ENCODE measurements at regions not wholly inside any gene's neighbourhood (a gene's known extent, or its start where the extent isn't known, plus 50 kb on each side); places are given as distances from the start of the nearest gene placed in this dataset.

DNA sequence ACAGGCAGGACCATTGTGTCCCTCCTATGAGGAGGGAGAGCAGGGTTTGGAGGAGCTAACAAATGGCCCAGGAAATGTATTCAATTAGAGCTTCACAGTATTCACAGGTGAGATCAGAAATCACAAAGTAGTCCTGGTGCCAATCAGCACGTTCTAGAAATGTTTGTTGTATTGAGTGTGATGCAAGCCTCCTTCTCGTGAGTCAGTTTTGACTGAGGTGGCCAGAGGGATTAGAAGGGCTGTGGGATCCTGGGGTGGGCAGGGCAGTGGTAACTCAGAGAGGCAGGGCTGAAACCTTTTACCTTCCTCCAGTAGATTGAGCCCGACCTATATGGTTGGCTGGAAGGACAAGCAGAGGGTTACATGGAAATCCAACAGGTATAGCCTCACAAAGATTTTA is 95.0 kb downstream of the BOD1L2 start:
- intact Hi-C loops (cut with DNase I): no loop called here
- DNase-seq (ENCODE audit: low spot score): no peak

- DNase-seq (ENCODE audit: low spot score): no peak
- intact Hi-C loops (cut with DNase I): no loop called here
Measured at GRCh38 chr18:57242285-57242684, 95.4 kb downstream of the BOD1L2 start.

DNA sequence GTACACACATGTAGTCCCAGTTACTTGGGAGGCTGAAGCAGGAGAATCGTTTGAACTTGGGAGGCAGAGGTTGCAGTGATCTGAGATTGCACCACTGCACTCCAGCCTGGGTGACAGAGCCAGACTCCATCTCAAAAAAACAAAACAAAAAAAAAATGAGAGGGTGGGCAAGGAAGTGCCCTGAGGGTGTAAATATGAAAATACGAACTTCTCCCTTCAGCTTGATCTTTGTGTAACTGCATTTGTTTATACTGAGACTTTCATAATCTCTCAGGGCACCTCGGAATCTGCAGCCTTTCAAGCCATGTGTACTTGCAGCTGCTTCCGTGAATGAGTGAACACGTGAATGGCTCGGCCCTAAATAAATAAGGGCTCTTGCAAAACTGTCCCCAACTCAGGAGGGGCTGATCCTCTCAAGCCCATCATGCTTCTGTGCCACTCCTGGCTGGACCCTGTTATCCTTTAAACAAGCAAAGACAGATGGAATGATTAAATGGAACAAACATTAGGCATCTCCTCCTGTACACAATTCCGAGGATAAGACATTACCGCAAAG is 96.8 kb downstream of the BOD1L2 start:
- intact Hi-C loops (cut with DNase I): no loop called here
- DNase-seq (ENCODE audit: low spot score): no peak

- intact Hi-C loops (cut with DNase I): no loop called here
- no peak for DNase-seq (ENCODE audit: low spot score)
Measured at GRCh38 chr18:57249179-57249578, 102.3 kb downstream of the BOD1L2 start.

- no peak for DNase-seq (ENCODE audit: low spot score)
- intact Hi-C loops (cut with DNase I): no loop called here
Measured at GRCh38 chr18:57249883-57250282, 102.5 kb upstream of the ST8SIA3 start.

GRCh38 chr18:57251747-57252146 is 100.6 kb upstream of the ST8SIA3 start:
- intact Hi-C loops (cut with DNase I): no loop called here
- no peak for DNase-seq (ENCODE audit: low spot score)

DNA sequence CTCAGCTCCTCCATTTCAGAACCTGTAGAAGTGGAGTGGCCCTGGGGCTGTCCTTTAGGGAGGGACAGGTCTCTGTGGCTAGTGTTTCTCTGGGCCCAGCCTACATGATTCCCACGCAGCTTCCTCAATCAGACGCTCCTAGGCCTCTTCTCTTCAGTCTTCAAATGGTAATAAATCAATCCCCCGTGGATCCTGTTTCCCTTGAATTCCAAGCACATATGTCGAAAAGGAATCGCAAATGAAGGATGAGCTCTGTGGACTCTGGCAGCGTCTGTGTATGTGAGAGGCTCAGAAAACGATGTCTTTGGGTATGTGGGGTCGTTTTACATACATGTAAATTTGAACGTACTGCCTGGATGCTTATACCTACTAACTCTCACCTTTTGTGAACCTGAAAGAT is 98.5 kb upstream of the ST8SIA3 start:
- DNase-seq (ENCODE audit: low spot score): no peak
- intact Hi-C loops (cut with DNase I): no loop called here

DNA sequence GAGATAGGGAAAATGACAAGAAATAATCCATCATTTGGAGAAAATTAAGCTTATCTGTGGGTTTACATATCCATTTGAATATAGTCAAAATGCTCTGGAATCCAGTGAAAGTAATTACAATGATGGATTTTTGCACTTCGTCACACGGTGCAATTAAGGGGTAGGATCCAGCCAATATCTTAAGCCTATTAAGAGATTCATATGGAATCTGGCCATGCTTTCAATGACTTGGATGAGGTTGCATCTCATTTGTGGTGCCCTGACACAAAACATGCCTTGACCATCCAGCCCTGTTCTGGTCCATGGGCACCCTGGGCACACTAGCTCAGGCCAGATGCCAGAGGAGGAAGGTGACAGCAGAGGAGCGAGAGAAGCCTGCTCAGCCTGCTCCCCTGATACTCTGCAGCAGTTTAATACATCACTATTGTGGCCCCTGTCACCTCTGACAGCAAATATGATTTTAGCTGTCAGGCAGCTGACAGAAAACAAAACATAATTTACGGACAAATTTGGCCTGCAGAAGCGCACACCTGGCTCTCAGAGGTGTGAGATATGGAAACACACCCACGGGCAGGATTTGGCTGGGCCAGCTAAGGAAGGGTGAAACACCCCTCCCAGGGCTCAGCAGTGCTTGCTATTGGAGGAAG is 94.1 kb upstream of the ST8SIA3 start:
- intact Hi-C loops (cut with DNase I): no loop called here
- no peak for DNase-seq (ENCODE audit: low spot score)

DNA sequence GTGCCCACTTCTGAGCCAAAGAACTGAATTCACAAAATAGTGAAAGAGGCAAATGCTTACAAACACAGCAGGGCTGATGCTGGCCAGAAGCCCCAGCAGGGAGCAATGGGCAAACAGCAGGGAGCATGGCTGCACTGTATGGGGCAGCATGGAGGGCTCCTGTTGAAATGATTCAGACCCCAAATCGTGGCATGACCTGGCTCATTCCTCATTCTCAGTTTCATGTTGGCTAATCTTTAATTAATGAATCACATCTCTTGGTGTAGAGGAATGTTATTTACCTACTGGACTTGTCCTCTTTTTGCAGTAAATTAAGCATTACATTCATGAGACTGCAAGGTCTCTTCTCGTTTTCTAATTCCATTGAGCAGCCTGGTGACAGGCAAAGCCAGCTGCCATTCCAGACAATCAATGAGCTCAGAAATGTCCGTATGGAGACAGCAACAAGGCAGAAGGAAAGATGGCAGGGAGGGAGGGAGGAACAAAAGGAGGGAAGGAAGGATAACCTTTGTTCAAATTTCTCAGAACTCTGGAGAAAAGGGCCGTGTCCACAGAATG is 84.9 kb upstream of the ST8SIA3 start:
- DNase-seq (ENCODE audit: low spot score): no peak
- intact Hi-C loops (cut with DNase I): no loop called here

GRCh38 chr18:57269756-57270155 is 82.6 kb upstream of the ST8SIA3 start:
- DNase-seq (ENCODE audit: low spot score): no peak
- intact Hi-C loops (cut with DNase I): loop anchor here in 1 of 2 donors (10.0 kb wide), 1 partner anchor 765 kb away; no protein-coding TSS in a partner anchor

DNA sequence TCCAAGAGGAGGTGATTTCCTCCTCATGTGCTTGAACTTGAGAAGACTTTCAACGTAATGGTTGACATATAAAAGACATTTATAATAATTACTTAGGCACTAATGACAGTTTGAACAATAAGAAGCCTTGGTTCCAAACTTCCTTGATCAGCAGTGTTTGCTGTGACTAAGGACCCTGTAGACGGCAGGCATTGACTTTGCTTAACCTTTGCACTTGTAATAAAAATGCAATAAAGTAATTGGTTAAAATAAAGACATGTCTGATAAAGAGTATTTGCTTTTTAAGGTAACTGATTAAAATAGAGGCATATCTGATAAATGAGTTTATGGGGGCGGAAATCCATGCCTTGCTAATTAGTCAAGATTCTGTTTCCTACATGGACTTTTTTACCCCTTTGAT is 82.2 kb upstream of the ST8SIA3 start:
- DNase-seq (ENCODE audit: low spot score): no peak
- intact Hi-C loops (cut with DNase I): loop anchor here in 1 of 2 donors (10.0 kb wide), 1 partner anchor 765 kb away; no protein-coding TSS in a partner anchor

- intact Hi-C loops (cut with DNase I): loop anchor here in 1 of 2 donors (10.0 kb wide), 1 partner anchor 762 kb away; no protein-coding TSS in a partner anchor
- no peak for DNase-seq (ENCODE audit: low spot score)
Measured at GRCh38 chr18:57273194-57273593, 79.2 kb upstream of the ST8SIA3 start.

- DNase-seq (ENCODE audit: low spot score): no peak
- intact Hi-C loops (cut with DNase I): loop anchor here in 1 of 2 donors (10.0 kb wide), 1 partner anchor 760 kb away; no protein-coding TSS in a partner anchor
Measured at GRCh38 chr18:57275111-57275510, 77.2 kb upstream of the ST8SIA3 start.

DNA sequence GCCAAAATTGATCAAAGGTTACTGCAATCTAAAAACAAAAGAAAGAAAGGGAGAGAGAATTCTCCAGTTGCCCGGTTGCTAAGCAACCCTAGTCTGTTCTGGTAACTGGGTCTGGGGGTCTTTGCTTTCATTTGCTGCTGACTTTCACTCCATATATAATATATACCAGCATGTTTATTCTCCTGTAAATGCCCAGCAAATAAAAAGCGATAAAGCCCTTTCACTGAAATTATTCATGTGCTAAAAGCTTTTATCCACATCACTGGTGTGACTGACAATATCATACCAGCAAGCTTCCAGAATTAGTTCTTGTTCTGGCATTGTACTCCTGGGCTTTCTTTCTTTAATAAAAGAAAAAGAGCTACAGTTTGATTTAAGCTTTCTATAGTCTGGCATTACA is 75.5 kb upstream of the ST8SIA3 start:
- intact Hi-C loops (cut with DNase I): loop anchor here in 1 of 2 donors (10.0 kb wide), 1 partner anchor 758 kb away; no protein-coding TSS in a partner anchor
- DNase-seq (ENCODE audit: low spot score): no peak

DNA sequence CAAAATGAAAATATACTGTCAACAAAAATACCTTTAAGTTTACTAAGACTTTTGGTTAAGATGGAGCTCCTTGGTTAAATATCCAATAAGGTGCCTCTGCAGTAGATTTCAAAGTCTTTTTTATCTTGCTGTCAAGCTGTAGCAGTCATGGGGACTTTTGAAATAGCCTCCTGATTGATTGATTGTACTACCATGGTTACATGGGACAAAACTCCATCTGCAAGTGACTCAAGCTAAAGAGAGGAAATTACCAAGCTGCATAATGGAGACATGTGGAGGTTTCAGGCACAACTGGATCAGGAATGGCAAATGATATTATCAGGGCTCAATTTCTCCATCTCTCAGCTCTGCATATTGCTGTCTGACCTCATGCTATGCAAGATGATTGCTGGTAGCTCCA is 73.4 kb upstream of the ST8SIA3 start:
- intact Hi-C loops (cut with DNase I): loop anchor here in 1 of 2 donors (10.0 kb wide), 1 partner anchor 756 kb away; no protein-coding TSS in a partner anchor
- DNase-seq (ENCODE audit: low spot score): no peak

DNA sequence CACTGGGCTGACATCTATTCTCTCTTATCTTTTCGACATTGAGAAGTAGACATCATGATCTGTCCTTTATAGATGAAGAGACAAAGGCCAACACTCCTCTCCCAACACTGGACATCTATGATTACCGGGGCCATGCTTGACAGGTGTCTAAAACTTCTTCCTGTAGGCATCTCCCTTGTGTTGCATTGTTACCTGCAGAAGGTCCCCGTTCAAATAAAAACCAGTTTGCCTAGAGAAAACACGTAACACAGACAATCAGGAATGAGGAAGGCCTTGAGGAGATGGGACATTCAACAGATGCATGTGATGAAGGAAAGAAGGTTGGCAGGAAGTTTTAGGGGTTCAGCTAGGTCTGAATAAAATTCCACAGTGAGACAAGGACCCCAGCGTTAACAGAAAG is 70.8 kb upstream of the ST8SIA3 start:
- DNase-seq (ENCODE audit: low spot score): no peak
- intact Hi-C loops (cut with DNase I): no loop called here

GRCh38 chr18:57286949-57287348 is 65.4 kb upstream of the ST8SIA3 start:
- intact Hi-C loops (cut with DNase I): no loop called here
- DNase-seq (ENCODE audit: low spot score): no peak

- intact Hi-C loops (cut with DNase I): no loop called here
- DNase-seq (ENCODE audit: low spot score): no peak
Measured at GRCh38 chr18:57287766-57288165, 64.6 kb upstream of the ST8SIA3 start.

DNA sequence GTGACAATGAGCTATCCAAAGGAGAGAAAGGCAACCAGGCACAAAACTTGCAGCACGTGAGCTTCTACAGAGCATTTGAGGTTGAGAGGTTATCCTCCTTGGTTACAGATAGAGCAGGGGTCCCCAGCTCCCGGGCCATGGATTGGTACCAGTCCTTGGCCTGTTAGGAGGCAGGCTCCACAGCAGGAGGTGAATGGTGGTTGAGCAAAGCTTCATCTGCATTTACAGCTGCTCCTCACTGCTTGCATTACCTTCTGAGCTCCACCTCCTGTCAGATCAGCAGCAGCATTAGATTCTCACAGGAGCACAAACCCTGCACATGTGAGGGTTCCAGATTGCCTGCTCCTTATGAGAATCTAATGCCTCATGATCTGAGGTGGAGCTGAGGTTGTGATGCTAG is 57.8 kb upstream of the ST8SIA3 start:
- intact Hi-C loops (cut with DNase I): no loop called here
- DNase-seq (ENCODE audit: low spot score): no peak

GRCh38 chr18:57296336-57296735 is 56.0 kb upstream of the ST8SIA3 start:
- no peak for DNase-seq (ENCODE audit: low spot score)
- intact Hi-C loops (cut with DNase I): no loop called here

- intact Hi-C loops (cut with DNase I): no loop called here
Measured at GRCh38 chr18:57297306-57297705, 55.1 kb upstream of the ST8SIA3 start.

More at GRCh38 chr18:57297306-57297705, 55.1 kb upstream of the ST8SIA3 start:
- no peak for DNase-seq (ENCODE audit: low spot score)
